ENCODE measurements at regions not wholly inside any gene's neighbourhood (a gene's known extent, or its start where the extent isn't known, plus 50 kb on each side); places are given as distances from the start of the nearest gene placed in this dataset.

DNA sequence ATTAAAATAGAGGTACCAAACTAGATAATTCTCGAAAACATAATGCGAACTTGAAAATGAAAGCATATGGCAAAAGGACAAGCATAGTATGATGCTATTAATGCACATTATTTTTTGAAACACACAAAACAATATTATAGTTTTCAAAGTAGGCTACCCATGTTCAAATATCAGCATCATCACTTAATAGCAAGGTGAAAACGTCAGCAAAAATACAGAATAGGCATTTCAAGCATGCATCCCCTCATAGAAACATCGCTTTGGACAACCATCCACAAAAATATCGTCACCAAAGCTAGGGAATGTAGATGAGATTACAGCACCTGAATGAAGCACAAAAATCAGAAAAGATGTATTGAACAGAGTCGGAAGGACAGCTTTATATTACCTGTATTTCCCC is 814.5 kb upstream of the LRRC4C start:
- Mint-ChIP-seq H3K27me3 (ENCODE audit: unreplicated experiment) (no peaks in the 10 kb centered on the region), H3K36me3 (ENCODE audit: insufficient read depth, unreplicated experiment) (no peaks in the 10 kb centered on the region), H3K4me3 (ENCODE audit: low read depth, unreplicated experiment) (no peak overlapping the region), H3K27ac (ENCODE audit: unreplicated experiment) (no peak overlapping the region), H3K4me1 (ENCODE audit: low read depth, unreplicated experiment) (no peaks in the 10 kb centered on the region), H3K9me3 (ENCODE audit: low read depth, unreplicated experiment) (peaks cover 8% of the 10 kb centered on the region)
- intact Hi-C loops (cut with micrococcal nuclease; ENCODE audit: unreplicated experiment), result no loop called here
- BruUV-seq (replicated peaks), result no TSS peak
- CTCF ChIA-PET, result no interaction called here
- no peak for DNase-seq
- TF ChIP-seq, protein P1, sequence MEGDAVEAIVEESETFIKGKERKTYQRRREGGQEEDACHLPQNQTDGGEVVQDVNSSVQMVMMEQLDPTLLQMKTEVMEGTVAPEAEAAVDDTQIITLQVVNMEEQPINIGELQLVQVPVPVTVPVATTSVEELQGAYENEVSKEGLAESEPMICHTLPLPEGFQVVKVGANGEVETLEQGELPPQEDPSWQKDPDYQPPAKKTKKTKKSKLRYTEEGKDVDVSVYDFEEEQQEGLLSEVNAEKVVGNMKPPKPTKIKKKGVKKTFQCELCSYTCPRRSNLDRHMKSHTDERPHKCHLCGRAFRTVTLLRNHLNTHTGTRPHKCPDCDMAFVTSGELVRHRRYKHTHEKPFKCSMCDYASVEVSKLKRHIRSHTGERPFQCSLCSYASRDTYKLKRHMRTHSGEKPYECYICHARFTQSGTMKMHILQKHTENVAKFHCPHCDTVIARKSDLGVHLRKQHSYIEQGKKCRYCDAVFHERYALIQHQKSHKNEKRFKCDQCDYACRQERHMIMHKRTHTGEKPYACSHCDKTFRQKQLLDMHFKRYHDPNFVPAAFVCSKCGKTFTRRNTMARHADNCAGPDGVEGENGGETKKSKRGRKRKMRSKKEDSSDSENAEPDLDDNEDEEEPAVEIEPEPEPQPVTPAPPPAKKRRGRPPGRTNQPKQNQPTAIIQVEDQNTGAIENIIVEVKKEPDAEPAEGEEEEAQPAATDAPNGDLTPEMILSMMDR (IDR thresholded peaks at IDR 0.05; ENCODE audit: unreplicated experiment), result no peak

DNA sequence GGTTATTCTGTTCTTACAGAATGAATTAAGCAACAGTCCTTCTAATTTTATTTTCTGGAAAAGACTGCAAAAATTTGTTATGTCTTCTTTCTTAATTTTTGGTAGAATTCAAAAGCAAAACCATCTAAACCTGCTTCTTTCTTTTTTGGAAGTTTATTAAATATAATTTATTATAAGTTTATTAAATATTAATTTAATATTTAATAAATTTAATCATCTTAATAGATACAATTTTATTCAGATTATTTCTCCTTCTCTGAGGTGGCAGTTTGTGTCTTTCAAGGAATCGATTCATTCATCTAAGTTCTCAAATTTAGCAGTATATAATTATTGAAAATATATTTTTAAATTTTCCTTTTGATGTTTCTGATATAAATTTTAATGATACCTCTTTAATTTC is 837.5 kb upstream of the LRRC4C start:
- Mint-ChIP-seq H3K27me3 (ENCODE audit: unreplicated experiment) (no peaks in the 10 kb centered on the region), H3K4me1 (ENCODE audit: low read depth, unreplicated experiment) (no peaks in the 10 kb centered on the region), H3K27ac (ENCODE audit: unreplicated experiment) (no peak overlapping the region), H3K4me3 (ENCODE audit: low read depth, unreplicated experiment) (no peak overlapping the region), H3K9me3 (ENCODE audit: low read depth, unreplicated experiment) (peaks cover 7% of the 10 kb centered on the region), H3K36me3 (ENCODE audit: insufficient read depth, unreplicated experiment) (no peaks in the 10 kb centered on the region)
- DNase-seq, result no peak
- no TSS peak for BruUV-seq (replicated peaks)
- CTCF ChIA-PET, result no interaction called here
- TF ChIP-seq, protein P1 (IDR thresholded peaks at IDR 0.05; ENCODE audit: unreplicated experiment), result no peak
- intact Hi-C loops (cut with micrococcal nuclease; ENCODE audit: unreplicated experiment), result no loop called here

DNA sequence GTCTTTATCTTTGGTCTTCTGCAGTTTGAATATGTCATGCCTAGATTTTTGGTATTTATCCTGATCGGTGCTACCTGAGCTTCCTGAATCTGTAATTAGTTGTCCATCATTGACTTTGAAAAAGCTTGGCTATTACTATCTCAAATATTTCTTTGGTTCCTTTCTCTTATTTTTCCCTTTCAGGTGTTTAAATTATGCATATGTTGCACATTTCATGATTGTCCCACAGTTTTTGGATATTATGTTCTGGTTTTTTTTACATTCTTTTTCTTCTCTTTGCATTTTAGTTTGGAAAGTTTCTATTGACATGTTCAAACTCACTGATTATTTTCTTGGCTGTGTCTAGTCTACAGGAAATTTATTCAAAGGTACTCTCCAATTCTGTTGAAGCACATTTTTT is 840.3 kb upstream of the LRRC4C start:
- BruUV-seq (replicated peaks), result no TSS peak
- no peak for DNase-seq
- Mint-ChIP-seq H3K36me3 (ENCODE audit: insufficient read depth, unreplicated experiment) (no peaks in the 10 kb centered on the region), H3K27ac (ENCODE audit: unreplicated experiment) (no peak overlapping the region), H3K4me1 (ENCODE audit: low read depth, unreplicated experiment) (no peaks in the 10 kb centered on the region), H3K9me3 (ENCODE audit: low read depth, unreplicated experiment) (peaks cover 7% of the 10 kb centered on the region), H3K27me3 (ENCODE audit: unreplicated experiment) (no peaks in the 10 kb centered on the region), H3K4me3 (ENCODE audit: low read depth, unreplicated experiment) (no peak overlapping the region)
- CTCF ChIA-PET, result no interaction called here
- intact Hi-C loops (cut with micrococcal nuclease; ENCODE audit: unreplicated experiment), result no loop called here
- TF ChIP-seq, protein P1 (IDR thresholded peaks at IDR 0.05; ENCODE audit: unreplicated experiment), result no peak

DNA sequence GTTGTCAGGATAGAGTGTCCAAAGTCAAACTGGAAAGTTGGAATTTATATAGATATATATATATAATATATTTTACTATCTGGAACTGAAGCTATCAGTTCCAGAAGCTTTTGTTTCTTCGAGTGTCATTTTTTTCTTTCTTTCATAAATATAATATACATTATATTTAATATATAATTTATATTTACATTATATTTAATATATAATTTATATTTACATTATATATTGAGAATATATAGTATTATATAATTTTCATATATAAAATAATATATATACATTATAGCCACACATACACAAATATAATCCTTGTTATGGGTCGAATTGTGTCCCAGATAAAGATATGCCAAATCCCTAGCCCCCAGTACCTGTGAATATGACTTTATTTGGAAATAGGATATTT is 842.3 kb upstream of the LRRC4C start:
- CTCF ChIA-PET, result no interaction called here
- H3K4me1 Mint-ChIP-seq (ENCODE audit: low read depth, unreplicated experiment), result no peaks in the 10 kb centered on the region
- H3K4me3 Mint-ChIP-seq (ENCODE audit: low read depth, unreplicated experiment), result no peak overlapping the region
- BruUV-seq (replicated peaks), result no TSS peak
- intact Hi-C loops (cut with micrococcal nuclease; ENCODE audit: unreplicated experiment), result no loop called here
- peaks cover 5% of the 10 kb centered on the region for H3K9me3 Mint-ChIP-seq (ENCODE audit: low read depth, unreplicated experiment)
- H3K36me3 Mint-ChIP-seq (ENCODE audit: insufficient read depth, unreplicated experiment), result no peaks in the 10 kb centered on the region
- TF ChIP-seq, protein P1 (IDR thresholded peaks at IDR 0.05; ENCODE audit: unreplicated experiment), result no peak
- H3K27me3 Mint-ChIP-seq (ENCODE audit: unreplicated experiment), result no peaks in the 10 kb centered on the region
- no peak overlapping the region for H3K27ac Mint-ChIP-seq (ENCODE audit: unreplicated experiment)
- no peak for DNase-seq

DNA sequence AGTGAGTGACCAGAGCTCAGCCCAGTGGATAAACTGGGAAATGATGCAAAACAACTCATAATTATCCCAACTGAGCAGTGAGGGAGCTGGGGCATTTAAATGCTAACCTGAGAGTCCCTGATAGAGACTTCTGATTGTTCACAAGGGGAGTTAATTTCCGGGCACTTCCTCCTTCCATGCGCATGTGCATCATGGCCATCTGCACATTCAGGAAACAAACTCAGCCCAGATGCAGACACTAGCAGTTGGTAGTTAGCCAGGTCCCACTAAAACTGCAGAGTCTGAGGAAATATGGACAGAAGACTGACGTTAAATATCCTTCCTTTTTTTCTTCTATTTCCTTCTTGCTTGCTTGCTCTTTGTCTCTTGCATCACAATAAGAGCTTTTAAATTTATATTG is 852.1 kb upstream of the LRRC4C start:
- DNase-seq, result no peak
- intact Hi-C loops (cut with micrococcal nuclease; ENCODE audit: unreplicated experiment), result no loop called here
- no peaks in the 10 kb centered on the region for H3K4me1 Mint-ChIP-seq (ENCODE audit: low read depth, unreplicated experiment)
- H3K4me3 Mint-ChIP-seq (ENCODE audit: low read depth, unreplicated experiment), result no peak overlapping the region
- no peaks in the 10 kb centered on the region for H3K36me3 Mint-ChIP-seq (ENCODE audit: insufficient read depth, unreplicated experiment)
- no TSS peak for BruUV-seq (replicated peaks)
- no peaks in the 10 kb centered on the region for H3K27me3 Mint-ChIP-seq (ENCODE audit: unreplicated experiment)
- no peak overlapping the region for H3K27ac Mint-ChIP-seq (ENCODE audit: unreplicated experiment)
- TF ChIP-seq, protein P1 (IDR thresholded peaks at IDR 0.05; ENCODE audit: unreplicated experiment), result no peak
- H3K9me3 Mint-ChIP-seq (ENCODE audit: low read depth, unreplicated experiment), result peaks cover 6% of the 10 kb centered on the region
- CTCF ChIA-PET, result no interaction called here
